SK-N-SH (cell line): ENCODE measurements at regions not wholly inside any gene's neighbourhood (a gene's known extent, or its start where the extent isn't known, plus 50 kb on each side); places are given as distances from the start of the nearest gene placed in this dataset.

ENCODE experiments used
- RAD21 ChIP-seq: IDR thresholded peaks from 2 replicates; pipeline ENCODE4 v1.6.1; 2012; ENCODE audit warnings: mild to moderate bottlenecking, low read length
- RCOR1 ChIP-seq: fragments of 150-350 bp; IDR thresholded peaks from 2 replicates; pipeline ENCODE4 v1.6.1; 2017; ENCODE audit warnings: antibody characterized with exemption, low read length
- SMC3 ChIP-seq: IDR thresholded peaks from 2 replicates; pipeline ENCODE4 v1.6.1; 2012; ENCODE audit warnings: low read depth, low read length, improper control_type of control experiment
- TAF1 ChIP-seq: IDR thresholded peaks from 2 replicates; pipeline ENCODE4 v1.6.1; 2012; ENCODE audit warnings: low read depth, mild to moderate bottlenecking, low read length, moderate library complexity, borderline replicate concordance
- TF ChIP-seq, protein P1 (sequence below): fragments of 200-600 bp; sonication (generic); IDR thresholded peaks from 2 replicates; pipeline ENCODE4 v1.6.1; 2017; ENCODE audit warnings: antibody characterized with exemption, mild to moderate bottlenecking, moderate library complexity
- TF ChIP-seq, protein P2 (sequence below): IDR thresholded peaks from 2 replicates; pipeline ENCODE4 v1.6.1; 2012; ENCODE audit warnings: mild to moderate bottlenecking, low read depth, low read length, moderate library complexity

DNA sequence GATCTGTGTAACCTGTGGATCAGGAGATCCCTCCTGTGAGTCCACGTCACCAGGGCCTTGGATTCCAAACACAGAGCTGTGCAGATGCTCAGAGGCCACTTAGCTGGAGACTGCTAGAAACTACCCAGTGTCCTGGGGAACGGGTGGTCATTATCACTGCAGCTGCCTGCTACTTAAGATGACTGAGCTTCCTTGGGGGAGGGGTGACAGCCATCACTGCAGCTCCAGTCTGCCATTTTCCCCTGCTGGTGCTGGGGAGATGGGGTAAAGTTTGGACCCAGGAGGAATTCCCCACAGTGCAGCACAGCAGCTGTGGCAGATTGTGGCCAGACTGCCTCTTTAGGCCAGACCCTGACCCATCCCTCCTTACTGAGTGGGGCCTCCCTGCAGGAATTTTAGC is 78.8 kb upstream of the VOPP1 start:
- TF ChIP-seq TAF1 = no peak
- no peak for TF ChIP-seq RAD21
- TF ChIP-seq, protein P1, sequence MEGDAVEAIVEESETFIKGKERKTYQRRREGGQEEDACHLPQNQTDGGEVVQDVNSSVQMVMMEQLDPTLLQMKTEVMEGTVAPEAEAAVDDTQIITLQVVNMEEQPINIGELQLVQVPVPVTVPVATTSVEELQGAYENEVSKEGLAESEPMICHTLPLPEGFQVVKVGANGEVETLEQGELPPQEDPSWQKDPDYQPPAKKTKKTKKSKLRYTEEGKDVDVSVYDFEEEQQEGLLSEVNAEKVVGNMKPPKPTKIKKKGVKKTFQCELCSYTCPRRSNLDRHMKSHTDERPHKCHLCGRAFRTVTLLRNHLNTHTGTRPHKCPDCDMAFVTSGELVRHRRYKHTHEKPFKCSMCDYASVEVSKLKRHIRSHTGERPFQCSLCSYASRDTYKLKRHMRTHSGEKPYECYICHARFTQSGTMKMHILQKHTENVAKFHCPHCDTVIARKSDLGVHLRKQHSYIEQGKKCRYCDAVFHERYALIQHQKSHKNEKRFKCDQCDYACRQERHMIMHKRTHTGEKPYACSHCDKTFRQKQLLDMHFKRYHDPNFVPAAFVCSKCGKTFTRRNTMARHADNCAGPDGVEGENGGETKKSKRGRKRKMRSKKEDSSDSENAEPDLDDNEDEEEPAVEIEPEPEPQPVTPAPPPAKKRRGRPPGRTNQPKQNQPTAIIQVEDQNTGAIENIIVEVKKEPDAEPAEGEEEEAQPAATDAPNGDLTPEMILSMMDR = no peak
- no peak for TF ChIP-seq SMC3
- TF ChIP-seq RCOR1 = no peak
- TF ChIP-seq, protein P2, sequence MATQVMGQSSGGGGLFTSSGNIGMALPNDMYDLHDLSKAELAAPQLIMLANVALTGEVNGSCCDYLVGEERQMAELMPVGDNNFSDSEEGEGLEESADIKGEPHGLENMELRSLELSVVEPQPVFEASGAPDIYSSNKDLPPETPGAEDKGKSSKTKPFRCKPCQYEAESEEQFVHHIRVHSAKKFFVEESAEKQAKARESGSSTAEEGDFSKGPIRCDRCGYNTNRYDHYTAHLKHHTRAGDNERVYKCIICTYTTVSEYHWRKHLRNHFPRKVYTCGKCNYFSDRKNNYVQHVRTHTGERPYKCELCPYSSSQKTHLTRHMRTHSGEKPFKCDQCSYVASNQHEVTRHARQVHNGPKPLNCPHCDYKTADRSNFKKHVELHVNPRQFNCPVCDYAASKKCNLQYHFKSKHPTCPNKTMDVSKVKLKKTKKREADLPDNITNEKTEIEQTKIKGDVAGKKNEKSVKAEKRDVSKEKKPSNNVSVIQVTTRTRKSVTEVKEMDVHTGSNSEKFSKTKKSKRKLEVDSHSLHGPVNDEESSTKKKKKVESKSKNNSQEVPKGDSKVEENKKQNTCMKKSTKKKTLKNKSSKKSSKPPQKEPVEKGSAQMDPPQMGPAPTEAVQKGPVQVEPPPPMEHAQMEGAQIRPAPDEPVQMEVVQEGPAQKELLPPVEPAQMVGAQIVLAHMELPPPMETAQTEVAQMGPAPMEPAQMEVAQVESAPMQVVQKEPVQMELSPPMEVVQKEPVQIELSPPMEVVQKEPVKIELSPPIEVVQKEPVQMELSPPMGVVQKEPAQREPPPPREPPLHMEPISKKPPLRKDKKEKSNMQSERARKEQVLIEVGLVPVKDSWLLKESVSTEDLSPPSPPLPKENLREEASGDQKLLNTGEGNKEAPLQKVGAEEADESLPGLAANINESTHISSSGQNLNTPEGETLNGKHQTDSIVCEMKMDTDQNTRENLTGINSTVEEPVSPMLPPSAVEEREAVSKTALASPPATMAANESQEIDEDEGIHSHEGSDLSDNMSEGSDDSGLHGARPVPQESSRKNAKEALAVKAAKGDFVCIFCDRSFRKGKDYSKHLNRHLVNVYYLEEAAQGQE = no peak
